ENCODE measurements at regions not wholly inside any gene's neighbourhood (a gene's known extent, or its start where the extent isn't known, plus 50 kb on each side); places are given as distances from the start of the nearest gene placed in this dataset.
A peak's percentile ranks its signal among the peaks of the same experiment; 100 is the strongest.

GRCh38 chr18:31247574-31248199 lies 70.3 kb upstream of the DSG1 start:
- TF ChIP-seq CTCF (conservative IDR thresholded peaks at IDR 0.05) (no peak), ZFX (IDR thresholded peaks at IDR 0.05) (no peak)
- no peak overlapping the region for H3K27ac ChIP-seq

GRCh38 chr18:31248783-31249521 lies 69.0 kb upstream of the DSG1 start:
- no peak for TF ChIP-seq ZFX (IDR thresholded peaks at IDR 0.05)
- TF ChIP-seq CTCF (conservative IDR thresholded peaks at IDR 0.05) = no peak
- H3K27ac ChIP-seq = no peak overlapping the region

- no peak overlapping the region for H3K27ac ChIP-seq
- TF ChIP-seq ZFX (IDR thresholded peaks at IDR 0.05) = no peak
- no peak for TF ChIP-seq CTCF (conservative IDR thresholded peaks at IDR 0.05)
Measured at GRCh38 chr18:31250902-31251301, 67.1 kb upstream of the DSG1 start.

GRCh38 chr18:31252522-31252921 lies 65.4 kb upstream of the DSG1 start:
- H3K27ac ChIP-seq = no peak overlapping the region
- TF ChIP-seq CTCF (conservative IDR thresholded peaks at IDR 0.05) (no peak), ZFX (IDR thresholded peaks at IDR 0.05) (no peak)

GRCh38 chr18:31255953-31256352 lies 62.0 kb upstream of the DSG1 start:
- H3K27ac ChIP-seq = peak overlapping the region; percentile 92
- TF ChIP-seq ZFX (IDR thresholded peaks at IDR 0.05) (no peak), CTCF (conservative IDR thresholded peaks at IDR 0.05) (no peak)

GRCh38 chr18:31258789-31259188 lies 59.2 kb upstream of the DSG1 start:
- no peak overlapping the region for H3K27ac ChIP-seq
- no peak for TF ChIP-seq CTCF (conservative IDR thresholded peaks at IDR 0.05)
- no peak for TF ChIP-seq ZFX (IDR thresholded peaks at IDR 0.05)

GRCh38 chr18:31261792-31262582 lies 56.0 kb upstream of the DSG1 start:
- H3K27ac ChIP-seq = no peak overlapping the region
- TF ChIP-seq ZFX (IDR thresholded peaks at IDR 0.05) (no peak), CTCF (conservative IDR thresholded peaks at IDR 0.05) (no peak)

Measured in C4-2B (cell line).